SKM-1 (cell line): ENCODE measurements at regions not wholly inside any gene's neighbourhood (a gene's known extent, or its start where the extent isn't known, plus 50 kb on each side); places are given as distances from the start of the nearest gene placed in this dataset.

ENCODE experiments used
- DNase-seq: peaks from one replicate; lab custom pipeline; 2025; ENCODE audit not compliant: unreplicated experiment; lab: John Stamatoyannopoulos, UW

DNA sequence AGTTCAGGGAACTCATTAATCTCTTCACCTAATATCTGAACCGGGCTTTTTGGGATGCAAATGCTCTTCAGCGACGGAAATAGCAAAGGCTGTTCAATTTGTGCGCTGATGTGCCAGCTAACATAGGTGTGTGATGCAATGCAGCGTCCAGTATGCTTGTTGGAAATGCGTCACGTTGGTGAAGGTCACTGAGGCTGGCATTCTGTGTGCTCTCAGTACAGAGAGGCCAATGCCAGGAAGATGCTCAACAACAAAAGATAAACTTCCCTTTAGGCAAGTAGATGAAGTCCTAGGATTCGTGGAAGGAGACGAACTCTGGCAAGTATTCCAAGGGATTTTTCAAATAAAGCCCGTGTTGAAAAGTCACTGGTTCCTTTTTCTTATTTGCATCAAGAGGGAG, 649.5 kb upstream of the MKI67 start:
- no peak for DNase-seq

DNA sequence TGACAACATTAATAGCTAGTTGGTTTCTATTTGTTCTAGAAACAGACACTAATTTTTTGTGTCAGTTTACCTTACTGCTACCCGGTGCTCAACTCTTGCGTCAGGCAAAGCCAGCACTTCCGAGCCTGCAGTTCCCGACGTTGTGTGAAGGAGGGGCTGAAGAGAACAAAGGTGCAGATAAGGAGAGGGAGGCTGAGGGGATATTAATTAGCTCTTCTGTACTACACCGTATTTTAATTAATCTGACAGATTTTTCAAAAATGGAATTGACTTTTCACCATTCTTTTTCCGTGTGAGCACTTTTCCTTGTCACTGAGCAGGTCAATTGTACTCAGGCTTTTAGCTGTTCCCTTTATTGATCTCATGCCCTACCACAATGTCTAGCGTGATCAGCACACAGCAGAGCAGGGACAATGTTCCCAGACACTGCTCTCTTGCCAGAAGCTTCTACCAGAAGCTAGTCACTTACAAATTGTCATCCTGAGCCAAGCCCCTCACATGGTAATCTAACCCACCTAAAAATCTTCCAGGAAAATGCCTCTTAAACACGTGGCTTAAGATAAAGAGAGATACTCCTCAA, 650.5 kb upstream of the MKI67 start:
- no peak for DNase-seq

DNA sequence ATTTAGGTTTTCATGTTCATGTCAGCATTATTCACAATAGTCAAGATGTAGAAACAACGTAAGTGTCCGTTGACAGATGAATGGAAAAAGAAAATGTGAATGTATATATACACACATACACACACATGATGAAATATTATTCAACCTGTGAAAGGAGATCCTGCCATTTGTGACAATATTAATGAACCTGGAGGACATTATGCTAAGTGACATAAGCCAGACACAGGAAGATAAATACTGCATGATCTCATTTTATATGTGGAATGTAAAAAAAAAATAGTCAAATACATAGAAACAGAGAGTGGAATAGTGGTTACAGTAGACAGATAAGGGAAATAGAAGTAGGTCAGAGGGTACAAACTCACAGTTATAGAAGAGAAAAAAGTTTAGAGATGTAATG, 651.1 kb upstream of the MKI67 start:
- DNase-seq = no peak

DNA sequence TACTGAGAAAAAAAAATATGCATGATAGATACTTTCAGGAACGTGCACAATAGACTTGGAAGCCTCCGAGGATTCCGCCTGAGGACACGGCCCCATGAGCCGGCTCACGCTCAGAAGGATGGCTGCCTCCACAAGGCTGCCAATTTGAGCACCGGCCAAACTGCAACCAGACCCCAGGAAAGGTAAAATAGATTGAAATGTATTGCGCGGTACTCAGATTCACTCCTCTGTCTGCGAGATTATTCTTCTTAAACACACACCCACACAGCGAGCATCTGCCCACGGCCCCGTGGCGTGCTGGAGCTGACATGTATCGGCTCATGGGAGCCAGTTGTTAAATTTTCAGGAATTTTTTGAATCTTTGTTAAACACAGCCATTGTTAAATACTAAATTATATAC, 653.2 kb upstream of the MKI67 start:
- DNase-seq = no peak

DNA sequence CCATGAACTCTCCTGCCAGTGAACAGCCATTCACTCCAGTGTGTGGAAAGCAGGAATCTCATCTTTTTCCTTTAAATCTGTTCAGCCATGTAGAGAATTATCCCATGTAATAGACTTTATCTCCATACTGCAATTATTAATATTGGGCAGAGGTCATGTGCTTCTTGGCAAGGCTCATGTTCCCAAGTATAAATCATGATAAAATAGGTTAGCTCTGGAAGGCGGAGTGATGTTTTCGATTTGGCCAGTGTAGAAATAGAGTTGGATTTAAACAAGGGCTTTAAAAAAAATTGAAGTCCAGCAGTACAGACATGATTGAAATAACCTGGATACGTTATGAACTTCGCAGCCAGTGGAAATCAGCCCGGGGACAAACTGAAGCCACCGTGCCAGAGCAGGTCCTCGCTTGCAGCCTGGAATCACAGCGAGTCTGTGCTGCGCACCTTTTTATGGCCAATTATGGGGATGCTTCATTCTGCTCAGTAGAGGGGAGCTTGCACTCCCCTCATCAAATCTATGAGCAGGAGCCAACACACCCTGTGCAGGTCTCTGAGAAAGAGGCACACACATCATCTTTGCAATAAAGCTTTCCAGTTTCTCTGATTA, 654.0 kb upstream of the MKI67 start:
- no peak for DNase-seq

DNA sequence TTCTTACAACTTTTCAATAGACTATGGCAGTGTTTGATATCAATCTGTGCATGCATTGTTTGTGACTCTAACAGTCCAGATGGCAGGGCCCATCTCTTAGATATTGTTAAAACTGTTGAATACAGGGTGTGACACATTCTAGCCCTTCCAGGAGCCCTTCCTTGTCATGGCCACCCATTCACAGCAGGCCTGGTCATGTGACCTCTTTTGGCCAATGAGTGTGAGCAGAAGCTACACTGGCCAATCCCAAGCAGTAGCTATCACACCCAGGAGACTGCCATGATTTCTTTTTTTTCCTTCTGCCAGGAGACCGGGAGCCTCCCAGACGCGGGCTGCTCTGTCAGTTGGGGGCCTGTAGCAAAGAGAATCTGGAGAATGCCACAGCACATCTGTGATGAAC, 655.4 kb upstream of the MKI67 start:
- DNase-seq = no peak

DNA sequence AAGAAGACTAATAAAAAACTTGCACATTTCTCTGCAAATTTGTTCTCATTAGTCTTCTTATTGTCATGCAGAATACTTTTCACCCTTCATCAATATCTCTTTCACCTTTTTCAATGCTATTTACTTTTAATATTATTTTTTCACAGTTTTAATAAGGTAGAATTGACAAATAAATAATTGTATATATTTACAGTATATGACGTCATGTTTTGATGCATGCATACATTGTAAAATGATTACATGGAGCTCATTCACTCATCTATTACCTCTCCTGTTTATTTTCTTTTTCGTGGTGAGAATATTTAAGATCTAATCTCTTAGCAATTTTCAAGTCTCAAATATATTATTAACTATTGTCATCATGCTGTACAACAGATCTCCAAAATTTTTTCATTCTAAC, 658.2 kb upstream of the MKI67 start:
- no peak for DNase-seq

DNA sequence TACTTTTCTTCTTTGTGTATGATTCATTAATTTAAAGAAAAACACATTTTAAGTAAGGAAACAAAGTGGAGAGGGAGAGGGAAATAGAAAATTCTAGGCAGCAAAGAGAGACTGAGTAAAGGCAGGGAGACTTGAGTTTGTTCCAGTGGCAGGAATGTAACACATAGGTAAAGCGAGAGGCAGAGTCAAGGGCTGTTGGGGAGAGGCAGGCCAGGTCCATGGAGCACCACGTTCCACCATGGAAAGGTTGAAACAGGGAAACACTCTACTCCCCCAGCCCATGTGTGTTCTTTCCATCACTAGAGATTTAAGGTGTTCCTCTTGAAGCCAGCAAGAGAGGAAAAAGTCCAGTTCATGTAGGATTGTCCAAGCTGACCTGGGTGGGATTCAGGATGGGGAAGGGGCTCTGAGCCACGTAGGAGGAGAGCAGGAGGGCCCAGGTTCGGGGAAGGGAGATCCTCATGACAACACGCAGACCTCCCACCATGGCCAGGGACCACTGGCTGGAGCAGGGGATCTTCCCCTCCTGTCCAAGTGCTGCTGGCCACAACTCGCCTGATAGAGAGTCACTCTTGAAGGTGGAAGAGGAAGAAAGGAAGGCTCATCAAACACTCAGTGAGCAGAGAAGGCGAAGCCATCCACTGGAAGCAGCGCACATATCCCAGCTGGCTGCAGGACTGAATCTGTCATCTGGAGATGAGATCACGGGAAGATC, 666.4 kb upstream of the MKI67 start:
- DNase-seq = no peak

DNA sequence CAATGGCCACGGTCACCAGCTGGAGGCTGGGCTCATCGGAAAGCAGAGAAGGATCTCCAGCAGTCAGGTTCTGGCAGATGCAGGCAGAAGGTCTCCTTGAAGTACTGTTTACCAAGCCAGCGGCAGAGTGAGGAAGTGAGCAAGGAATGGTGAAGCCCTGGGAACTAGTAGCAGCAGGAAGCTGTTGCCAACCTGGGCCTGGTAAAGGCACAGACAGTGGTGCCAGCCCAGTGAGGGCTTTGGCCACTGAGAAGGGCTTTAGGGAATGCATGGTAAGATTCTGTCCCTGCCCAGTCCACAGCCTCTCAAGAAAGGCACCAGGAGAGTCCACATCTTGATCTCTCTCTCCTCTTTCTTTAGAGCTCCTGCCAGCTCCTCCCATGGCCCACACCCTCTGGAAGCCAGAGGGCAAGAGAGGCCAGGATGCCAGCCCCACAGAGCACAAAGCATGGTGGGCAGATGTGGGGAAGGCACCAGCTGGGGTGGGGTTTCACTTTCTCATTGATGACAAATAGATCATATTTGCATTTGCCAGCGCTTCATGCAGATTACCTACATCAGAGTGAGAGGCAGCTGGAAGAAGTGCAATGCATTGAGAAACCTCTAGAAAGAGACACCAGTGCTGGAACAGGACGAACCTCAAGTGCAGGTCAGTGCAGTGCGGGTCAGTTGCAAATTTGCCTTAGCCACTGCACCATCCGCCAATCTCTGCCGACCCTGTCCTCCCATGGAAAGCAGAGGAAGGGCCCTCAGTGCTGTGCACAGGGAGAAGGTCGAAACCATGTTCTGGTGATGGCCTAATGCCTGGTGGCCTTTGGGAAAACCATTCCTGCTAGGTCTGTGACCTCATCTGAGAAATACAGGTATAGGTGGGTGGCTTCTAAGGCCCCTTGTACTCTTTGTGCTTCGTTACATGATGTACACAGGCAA, 667.8 kb upstream of the MKI67 start:
- no peak for DNase-seq

DNA sequence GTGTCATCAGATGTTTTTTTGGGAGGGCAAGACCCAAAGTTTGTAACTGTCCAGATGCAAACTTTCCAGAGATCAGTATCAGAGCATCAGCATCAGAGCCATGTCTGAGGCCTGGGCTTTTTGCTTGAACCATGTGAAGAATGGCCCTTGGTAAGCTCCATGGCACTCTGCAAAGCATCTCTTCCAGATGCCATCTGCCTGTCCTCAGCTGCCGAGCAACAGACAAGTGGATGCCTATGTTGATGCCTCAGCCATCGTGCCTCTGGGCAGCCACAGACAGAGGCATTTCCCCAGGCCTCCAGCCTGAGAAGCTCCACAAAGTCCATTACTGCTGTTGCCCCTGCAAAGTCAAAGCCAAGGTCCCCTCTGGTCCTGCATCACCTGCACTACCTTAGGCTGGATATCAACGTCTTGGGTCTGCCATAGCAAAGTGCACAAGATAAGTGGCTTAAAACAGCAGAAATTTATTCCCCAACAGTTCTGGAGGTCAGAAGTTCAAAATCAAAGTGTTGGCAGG, 670.2 kb upstream of the MKI67 start:
- DNase-seq = no peak

DNA sequence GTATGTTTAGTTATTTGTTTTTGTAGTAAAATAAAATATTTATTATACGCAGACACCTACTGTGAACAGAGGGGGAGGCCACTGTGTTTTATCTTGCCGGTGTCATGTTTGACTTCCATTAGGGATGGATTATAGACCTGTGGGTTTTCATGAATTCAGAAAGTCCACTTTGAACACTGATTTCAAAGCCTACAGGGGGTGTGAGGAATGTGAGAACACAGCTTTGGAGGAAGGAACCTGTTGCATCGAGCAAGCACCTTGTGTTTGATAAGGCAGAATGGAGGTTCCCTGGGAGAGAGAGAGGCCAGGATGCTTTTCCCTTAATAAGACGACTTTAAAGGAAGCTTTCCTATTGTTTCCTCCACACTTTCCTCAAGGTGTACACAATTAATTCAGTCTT, 665.0 kb upstream of the MGMT start:
- DNase-seq = no peak

DNA sequence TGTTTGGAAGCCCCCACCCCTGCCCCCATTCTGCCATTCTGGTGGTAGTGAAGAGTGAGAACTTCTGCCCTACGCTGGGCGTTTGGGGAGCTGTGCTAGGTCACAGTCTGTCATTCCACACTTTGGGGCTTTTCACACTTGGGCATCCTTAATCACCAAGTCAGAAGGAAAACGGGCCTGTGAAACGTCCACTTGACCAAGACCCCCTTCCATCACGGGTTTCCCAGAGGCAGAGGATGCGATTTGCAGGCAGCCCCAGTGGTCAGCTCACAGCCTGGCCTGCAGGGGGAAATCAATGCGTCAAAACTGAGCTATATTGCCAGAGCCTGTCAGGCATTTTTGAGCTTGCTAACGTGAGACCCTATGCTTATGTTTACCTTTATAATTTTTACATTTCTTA, 663.3 kb upstream of the MGMT start:
- no peak for DNase-seq

DNA sequence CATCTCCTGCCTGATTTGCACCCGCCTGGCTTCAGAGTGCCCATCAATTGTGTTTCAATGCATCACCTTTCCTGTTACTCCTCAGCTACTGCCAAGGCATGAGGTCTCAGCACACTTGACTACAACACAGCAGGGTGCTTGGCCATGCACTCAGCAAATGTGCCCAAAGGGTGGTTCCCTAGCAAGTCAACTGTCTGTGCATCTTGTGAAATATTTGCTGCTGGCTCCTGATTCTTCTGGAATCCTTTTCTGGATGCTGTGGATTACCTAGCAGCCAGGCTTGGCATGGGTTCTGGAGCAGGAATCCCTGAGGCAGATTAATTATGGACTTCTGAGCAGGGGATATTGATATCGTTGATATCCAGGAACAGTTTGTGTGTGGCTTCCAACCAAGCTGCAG, 662.6 kb upstream of the MGMT start:
- DNase-seq = no peak

DNA sequence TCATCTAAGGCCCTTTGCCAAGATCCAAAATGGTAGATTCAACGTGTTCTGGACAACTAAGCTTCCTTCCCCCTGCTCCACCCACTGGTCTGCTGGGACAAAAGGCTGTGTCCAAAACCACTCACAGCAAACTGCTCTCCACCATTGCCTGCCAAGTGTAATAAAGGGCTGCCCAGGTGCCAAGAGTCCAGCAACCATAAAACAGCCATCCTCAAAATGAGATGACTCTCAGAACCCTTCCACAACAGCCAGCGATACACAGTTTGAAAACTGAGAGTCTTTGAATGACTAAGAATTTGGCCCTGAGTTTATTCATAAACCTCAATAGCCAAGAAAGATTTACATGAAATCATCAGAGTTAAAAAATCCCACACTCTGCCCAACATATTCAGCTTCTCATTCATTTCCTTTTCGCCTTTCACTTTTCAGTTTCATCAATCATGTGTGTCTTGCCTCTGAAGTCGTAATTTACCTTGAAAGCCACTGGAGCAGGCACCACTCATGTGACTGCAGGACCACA, 658.1 kb upstream of the MGMT start:
- DNase-seq = no peak

DNA sequence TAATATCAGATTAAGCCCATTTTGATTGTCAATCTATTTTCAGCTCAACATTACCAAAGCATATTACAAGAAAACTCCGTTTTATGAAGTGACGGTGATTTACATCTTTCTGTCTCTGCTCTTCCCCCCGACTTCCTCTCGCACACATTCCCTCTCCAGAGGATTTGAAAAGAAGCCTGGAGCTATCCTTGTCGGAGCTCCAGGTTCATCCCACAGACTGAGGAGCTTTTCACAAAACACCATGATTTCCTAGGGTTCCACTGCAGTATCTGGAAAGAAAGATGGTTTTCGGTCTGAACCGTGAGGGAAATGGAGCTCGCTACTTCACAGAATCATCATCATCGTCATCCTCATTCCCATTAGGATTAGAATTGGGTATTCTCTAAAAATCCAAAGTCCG, 655.5 kb upstream of the MGMT start:
- DNase-seq = no peak

DNA sequence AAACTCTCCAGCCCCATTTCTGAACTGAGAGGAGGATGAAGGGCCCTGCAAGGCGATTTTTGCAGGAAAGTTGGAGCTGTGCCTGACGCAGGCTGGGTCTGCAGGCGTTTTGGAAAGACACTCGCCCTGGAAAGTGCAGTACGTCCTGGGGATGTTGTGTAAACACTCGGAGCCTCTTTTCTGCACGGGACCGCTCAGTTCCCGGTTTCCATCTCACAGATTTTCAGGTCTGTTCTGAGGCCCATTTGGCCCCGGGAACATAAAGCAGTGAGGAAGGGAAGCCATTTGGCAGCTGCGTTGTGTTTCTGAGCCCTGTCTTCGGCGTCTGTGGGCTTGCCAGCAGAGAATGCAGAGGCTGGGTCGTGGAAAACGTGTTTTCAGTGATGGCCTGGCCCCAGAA, 655.0 kb upstream of the MGMT start:
- DNase-seq = no peak

DNA sequence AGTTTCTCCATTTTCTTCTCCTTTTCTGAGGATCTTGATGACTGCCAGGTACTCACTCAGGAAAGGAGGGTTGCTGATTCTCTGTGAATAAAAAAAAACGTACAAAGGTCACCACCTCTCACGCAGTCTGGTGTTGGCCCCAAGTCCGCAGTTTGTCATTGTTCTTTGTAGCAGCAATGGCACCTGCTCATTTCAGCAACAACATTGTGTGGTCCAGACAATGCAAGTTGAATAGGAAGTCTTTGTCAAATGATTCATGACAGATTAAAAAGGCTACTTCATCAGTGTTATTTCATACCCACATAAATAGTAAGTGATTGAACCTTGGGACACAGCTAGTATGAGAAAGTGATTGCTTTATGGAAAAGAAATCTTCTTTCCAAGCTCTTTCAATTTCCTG, 653.5 kb upstream of the MGMT start:
- DNase-seq = no peak

DNA sequence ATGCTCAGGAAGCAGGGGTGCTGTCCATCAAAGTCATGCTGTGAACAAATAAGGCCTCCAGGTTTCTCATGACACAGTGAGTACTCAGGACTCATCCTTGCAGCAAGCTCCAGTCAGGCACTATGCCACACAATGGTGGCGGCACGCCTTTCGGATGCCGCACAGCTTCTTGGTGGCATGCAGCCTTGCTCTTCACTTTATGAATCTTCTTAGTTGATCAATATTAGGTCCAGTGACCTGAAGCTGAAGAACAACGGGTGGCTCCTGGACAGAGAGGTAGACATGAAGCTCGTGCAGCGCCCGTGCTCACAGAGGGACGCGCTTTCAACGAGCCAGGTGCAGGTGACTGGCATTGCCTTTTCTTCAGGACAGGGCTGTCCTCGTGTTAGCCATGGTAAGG, 653.0 kb upstream of the MGMT start:
- no peak for DNase-seq

DNA sequence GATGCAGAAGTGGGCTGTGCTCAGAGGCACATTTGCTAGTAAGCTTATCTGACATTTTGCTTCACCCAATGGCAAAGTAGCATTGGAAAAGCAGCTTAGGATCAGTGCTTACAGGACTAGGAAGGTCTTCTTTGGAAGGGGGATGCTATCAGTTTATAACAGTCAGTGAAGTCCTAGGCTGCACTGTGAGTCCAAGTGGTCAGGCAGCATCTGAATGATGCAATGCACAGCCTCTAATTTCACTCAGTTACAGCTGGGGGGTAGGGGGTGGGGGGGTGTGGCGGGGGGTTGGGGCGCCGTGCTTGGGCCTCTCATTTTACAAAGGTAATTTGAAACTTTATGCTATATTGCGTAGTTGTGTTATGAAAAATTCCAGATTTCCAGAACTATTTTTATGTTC, 652.3 kb upstream of the MGMT start:
- no peak for DNase-seq

DNA sequence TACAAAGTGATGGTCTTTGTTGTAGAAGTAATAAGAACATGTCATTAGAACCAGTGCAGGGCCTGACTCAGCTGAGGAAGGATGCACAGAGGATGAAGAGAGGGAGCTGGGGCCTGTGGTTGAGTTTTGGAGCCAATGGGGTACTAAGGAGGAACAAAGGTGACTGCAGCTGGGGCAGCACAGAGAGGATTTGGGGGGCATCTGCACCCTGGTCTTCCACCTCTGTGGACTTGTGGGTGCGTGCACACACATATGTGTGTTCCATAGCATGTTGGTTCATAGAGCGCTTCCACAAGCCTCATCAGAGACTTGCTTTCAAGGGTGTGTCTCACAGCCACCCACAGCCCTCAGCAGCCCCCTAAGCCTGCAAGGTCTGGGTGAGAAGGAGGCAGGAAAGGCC, 650.3 kb upstream of the MGMT start:
- no peak for DNase-seq

DNA sequence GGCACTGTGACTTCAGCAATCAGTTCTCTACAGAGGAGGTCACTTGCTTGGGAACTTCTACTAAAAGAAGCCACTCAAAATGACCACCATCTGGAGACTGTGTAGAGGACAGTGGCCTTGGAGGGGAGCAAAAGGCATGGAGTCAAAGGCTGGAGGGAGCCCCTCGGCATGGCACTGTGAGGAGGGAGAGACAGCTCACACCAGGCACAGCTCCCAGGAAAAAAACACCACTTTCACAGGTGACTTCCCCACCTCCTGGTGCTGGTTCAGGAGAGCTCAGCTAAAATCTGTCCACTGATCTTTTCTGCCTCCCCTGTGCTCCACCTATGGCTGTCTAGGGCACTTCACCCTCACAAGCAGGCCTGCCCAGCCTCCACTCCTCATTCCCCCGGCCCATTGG, 649.4 kb upstream of the MGMT start:
- no peak for DNase-seq
